Esophagus mucosa (tissue), 1 donor: ENCODE measurements at regions not wholly inside any gene's neighbourhood (a gene's known extent, or its start where the extent isn't known, plus 50 kb on each side); places are given as distances from the start of the nearest gene placed in this dataset.

Experiments used
- ATAC-seq: fragments of 200-7000 bp; cut with Tn5 transposase; one replicate; pipeline ENCODE4 v1.9.1; 2020
- donor health status: DM: yes; HTN: yes; CAD: no.

DNA sequence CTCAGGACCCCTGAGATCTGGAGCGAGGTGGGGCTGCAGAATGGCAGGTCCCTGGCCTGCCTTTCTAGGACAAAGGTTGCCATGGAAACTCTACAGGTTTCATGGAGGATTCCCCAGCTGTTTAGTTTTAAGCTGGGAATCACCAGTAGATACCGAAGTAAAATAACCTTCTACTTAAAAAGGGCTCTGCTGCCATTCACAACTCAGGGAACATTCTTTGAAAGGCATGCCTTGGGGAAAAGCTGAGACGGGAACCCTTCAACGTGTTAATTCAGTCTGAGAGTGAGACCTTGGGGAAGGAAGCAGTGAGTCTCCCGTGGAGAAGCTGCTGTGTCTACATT, 493.3 kb downstream of the BRD1 start:
- no peak for ATAC-seq

DNA sequence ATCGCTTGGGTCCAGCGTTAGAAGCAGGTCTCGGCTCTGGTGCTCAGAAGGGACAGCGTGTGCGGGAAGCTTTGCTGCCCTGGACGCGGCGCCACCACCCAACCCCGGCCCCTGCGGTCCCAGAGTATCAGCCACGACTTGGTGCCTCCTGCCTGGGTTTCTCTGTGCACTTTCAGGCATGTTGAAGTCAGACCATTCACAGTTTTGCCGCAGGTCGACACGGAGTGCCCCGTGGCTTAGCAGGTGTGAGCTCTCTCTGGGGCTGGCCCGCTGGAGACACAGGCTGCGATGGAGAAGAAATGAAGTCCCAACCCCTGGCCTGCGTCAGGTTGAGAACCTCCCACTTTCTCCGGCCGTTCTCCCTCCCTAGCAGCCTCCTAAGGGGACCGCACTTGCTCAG, 494.5 kb downstream of the BRD1 start:
- no peak for ATAC-seq

DNA sequence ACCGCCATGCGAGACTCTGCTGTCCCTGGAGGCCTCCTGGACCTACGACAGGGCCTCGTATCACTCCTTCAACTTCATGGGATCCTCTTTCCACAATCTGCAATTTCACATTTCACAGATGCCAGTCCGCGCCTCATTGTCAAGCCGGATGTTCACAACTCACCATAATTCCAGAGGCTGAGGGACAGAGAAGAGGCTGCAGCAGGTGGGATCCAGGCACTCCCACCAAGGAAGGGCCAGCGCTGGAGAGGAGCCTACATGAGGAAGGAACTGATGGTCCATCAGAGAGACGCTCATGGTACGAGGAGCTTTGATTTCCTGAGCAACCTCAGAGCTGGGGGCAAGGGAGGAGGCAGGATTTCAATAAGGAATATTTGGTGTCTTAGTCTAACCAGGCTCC, 495.0 kb downstream of the BRD1 start:
- no peak for ATAC-seq

DNA sequence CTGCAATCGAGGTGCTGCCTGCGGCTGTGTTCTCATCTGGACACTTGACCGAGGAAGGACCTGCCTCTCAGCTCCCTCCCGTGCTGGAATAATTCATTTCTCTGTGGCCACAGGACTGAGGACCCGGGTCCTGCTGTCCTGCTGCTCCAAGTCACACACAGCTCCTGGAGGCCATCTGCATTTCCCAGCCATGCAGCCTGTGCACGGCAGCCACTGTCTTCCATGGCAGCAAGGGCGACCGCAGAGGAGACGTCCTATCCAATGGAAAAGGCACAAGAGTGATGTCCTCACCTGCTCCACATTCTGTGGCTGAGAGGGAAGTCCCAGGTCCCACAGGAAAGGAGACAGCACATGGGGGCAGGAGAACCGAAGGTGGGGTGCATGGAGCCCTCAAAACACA, 495.8 kb downstream of the BRD1 start:
- ATAC-seq: no peak

DNA sequence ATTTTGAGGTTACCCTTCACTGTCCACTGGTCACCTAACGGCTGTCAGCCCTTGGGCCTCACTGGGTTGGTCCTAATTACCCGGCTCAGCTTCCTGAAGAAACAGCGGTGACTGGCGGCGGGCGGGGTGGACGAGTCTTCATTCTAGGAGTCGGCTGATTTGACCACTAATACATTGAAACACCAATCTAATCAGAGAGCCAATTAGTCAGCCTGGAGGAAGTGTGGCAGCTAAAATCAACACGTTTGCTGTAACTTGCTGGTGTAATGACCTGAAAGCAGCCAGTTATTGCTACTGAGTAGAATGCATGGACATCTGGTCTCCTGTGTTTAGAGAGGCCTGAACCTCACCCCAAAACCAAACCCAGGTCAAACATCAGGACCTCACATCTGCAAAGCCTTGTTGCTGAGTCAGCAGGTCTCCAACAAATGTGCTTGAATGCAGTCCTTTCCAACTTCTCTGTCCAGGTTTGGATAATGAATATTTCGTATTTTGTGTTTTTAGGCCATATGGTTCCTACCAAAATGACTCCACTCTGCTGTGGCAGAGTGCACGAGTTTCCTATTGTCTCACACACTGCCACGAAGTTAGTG, 496.4 kb downstream of the BRD1 start:
- ATAC-seq: no peak

DNA sequence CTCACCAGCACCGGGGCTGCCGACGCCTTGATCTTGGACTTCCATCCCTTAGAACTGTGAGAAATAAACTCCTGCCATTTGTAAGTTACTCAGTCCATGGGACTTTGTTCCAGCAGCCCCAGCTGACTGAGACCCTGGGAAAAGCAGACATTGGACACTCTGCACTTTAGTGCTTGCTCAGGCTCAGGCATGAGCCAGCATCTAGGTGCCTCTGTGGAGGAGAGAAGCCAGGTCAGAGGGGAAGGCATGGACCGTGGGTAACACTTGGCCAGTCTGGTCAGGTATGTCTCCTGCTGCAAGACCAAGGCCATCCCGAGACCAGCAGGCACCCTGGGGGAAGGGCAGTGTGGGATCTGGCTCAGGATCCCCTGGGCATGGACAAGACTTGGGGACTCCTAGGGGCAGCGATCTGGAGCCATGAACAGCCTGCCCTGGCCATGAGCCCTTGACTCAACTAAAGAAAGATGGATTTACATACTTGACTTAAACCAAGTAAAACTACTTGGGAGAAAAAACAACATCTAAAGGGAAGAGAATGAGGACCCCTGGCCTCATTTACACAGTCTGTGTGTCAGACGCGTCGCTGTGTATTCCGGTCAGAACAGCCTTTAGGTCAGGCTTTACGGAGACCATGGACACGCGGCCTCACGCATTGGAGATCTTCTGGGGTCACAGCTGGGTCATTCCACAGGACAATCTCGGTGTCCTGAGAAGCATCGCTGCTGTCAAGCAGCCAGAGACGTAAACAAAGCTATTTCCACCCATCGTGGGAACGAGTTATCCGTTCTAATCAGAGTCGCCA, 497.1 kb downstream of the BRD1 start:
- no peak for ATAC-seq

DNA sequence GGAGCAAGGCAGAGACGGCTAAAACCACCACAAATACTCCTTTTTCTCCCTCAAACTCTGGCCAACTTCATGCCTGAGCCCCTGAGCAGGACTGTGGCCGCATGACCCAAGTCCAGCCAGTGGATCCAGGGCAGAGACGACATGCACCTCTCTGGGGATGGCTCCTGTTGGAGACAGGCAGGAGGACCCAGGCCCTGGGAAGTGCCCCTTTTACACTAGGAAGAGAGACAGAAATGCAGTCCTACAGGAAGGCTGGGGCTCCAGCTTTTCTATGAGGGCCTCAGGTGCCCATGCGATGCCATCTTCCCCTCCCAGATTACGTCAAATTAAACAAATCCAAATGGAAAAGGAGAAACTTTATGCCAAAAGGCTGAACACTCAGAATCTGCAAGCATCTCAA, 498.0 kb downstream of the BRD1 start:
- no peak for ATAC-seq

DNA sequence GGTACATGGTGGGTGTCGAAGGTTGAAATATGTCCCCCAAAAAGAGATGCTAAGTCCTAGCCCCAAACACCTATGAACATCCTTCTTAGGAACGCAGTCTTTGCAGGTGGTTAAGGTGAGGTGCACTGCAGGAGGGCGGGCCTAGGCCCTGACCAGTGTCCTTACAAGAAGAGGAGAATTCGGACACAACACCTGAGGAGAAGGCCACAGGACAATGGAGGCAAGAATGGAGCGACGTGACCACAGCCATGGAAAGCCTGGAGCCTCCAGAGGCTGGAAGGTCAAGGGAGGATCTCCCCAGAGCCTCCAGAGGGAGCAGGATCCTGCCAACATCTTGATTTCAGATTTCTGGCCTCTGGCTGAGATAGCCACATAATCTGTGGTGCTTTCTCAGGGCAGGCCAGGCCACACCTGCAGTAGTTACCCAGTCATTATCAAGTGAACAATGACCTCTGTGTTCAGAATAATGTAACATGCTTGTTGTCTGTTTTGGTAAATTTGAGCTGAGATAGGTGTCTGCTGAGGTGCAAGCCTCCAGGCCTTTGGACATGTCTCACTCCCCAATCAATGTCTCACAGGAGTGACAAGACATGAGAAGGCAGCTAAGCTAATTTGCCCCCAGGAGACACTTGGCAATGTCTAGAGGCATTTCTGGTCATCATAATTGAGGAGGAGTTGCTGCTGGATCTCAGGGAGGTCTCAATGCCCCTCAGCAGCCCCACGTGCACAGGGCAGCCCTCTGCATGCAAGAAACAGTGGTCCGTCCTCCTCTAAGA, 498.9 kb downstream of the BRD1 start:
- ATAC-seq: no peak

DNA sequence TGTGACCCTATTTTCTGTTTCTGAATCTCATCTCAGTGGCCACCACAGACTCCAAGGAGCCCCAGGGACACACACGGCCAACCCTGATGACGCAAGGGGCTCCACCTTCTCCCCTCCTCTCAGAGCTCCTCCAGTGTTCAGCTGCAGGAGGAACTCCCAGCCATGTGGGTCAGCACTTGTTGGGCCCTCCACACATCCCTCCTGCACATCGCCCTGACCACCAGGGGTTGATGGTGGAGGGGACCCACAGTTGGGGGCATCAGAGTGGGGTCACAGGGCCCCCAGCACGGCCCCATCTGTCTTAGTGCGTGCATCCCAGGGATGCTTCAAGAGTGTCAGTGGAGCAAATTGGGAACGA, 499.6 kb downstream of the BRD1 start:
- ATAC-seq: no peak

DNA sequence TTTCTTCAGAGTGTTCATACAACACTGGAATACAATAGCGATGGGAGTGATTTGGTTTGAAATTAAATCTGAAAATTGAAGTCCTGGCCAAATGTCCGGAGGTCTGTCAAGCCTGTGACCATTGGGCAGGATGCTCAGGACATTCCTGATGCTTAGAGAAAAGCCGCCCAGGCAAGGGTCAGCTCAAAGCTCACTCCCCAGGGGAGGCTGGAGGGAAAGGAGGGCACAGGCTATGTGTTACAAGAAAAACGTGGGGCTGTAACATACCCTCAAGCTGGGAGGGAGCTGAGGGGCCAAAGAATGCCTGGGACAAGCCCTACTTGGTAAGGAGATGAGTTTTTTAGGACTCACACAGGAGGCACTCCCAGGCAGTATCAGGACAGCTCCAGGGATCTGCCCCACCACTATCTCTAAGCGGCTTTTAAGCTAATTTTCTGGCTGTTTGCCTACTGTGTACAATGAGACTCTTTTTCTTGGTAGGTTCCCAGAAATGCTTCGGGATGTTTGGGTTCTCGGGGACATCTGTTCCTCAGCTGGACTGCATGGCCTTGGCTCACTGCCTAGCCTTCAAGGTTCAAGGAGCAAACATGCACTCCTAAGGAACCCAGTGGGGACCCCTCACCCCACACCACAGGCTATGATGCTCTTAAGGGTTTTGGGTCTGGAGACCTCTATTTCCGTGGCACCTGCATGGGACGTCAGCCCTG, 500.1 kb downstream of the BRD1 start:
- no peak for ATAC-seq

DNA sequence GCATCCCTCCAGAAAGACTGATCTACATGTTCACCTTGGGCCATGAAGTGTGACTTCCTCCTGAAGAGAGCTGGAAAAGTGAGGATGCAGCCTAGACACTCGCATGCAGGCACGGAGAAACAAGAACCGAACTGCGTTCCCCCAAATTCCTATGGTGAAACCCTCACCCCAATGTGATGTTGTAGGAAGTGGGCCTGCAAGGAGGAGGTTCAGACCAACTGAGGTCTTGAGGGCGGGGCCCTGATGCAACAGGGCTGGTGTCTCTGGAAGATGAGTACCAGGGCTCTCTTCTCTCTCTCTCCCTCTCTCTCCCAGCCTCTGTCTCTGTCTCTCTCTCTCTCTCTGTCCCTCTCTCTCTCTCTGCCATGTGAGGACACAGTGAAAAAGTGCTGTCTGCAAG, 501.1 kb downstream of the BRD1 start:
- no peak for ATAC-seq

DNA sequence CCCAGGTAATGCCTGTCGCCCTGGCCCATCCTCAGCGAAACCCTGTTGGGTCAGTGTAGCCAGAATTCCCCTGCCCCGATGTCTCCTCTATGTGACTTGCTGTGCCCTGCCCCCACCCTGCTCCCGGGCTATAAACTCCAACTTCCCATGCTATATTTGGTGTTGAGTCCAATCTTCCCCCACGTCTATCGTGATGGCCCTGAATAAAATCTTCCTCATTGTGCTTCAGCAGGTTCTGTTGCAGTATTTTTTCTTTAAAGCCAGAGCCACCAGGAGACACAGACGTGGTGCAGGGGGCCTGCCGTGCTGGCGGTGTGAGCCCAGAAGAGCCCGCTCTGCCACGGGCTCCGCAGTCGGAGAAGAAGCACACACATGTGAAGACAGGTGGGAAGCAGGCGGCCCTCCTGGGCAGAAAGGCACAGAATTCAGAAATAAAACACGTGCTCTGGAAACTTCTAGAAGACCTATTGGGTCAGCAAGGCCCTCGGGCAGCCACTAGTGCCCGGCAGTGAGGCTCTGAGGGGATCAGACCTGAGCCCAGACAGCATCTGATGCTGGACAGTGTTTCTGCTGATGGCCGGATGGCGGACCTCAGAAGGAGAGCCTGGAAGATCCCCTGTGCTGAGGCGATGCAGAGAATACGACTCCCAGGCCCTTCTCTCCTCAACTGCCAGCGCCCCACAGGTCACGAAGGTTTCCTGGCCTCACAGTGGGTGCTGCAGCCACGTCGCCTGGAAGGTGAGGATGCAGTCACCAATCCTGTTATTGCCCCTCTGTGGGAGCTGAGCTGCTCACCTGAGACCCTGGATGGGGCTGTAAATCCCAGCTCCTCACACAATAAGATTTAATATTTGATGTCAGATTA, 501.9 kb downstream of the BRD1 start:
- no peak for ATAC-seq

DNA sequence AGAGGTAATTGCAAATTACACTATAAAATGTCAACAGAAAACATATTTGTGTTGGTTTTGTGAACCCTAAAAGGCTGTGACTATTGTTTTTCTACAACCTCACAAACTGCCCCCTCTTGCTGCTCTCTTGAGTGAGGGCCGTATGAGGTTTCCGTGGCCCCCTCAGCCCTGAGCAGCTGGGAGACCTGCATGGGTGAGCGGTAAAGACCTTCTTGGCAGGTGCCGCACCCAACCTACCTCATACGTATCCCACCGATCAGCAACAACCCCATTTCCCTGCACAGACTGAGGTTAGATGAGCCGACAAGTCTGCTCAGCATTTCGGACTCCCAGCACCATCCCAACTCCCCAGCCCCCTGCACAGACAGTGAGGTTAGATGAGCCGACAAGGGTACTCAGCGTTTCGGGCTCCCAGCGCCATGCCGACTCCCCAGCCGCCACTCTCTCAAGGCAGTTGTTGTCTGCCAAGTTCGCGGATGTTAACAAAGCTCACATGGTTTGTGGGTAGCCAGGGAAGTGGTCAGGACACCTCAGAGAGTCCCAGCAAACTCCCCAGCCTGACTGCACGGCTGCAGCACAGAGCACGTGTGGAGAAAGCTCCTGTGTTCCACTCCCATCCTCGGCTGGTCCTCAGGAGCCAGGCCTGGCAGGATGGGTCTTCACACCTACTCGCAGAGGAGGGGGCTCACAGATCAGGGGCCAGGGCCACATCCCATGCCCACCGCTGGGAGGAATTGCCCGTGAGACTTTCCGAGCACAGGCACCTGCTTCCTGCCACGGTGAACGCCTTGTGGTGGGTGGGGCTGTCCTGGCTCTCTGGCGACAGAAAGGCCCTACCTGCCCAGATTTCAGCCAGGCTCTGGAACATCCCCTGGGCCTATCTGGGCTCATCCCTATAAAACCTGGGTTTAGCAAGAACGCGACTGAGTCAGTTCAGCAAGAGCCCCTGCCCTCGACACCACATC, 502.9 kb downstream of the BRD1 start:
- ATAC-seq: no peak

DNA sequence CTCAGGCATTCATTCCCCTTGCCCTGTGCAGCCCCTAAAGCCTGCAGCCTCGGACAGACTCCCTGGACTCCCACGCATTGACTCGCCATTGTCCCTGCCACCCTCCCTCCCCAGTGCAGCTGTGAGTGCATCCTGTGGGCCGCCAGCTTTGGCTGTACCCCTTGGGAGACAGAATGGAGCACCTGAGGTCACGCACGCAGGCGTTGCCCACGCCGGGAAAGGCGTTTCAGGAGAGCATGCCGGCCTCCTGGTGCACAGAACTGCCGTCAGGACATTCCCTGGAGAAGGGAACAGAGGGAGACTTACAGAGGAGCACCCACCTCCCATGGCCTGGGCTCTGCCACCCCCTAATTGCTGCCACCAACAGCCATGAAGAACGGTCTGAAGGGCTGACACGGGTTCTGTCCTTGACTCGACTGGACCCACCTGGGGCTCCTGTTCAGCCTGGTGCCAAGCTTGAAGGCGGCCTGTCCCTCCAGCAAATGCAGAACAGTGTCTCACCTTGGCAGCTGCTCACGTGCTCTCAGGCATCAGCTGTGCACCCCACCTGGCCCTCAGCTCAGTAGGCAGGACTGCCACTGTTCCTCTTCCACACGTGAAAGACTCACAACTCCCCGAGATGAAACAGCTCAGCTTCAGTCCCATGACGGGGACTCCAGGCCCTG, 503.8 kb downstream of the BRD1 start:
- ATAC-seq: no peak

DNA sequence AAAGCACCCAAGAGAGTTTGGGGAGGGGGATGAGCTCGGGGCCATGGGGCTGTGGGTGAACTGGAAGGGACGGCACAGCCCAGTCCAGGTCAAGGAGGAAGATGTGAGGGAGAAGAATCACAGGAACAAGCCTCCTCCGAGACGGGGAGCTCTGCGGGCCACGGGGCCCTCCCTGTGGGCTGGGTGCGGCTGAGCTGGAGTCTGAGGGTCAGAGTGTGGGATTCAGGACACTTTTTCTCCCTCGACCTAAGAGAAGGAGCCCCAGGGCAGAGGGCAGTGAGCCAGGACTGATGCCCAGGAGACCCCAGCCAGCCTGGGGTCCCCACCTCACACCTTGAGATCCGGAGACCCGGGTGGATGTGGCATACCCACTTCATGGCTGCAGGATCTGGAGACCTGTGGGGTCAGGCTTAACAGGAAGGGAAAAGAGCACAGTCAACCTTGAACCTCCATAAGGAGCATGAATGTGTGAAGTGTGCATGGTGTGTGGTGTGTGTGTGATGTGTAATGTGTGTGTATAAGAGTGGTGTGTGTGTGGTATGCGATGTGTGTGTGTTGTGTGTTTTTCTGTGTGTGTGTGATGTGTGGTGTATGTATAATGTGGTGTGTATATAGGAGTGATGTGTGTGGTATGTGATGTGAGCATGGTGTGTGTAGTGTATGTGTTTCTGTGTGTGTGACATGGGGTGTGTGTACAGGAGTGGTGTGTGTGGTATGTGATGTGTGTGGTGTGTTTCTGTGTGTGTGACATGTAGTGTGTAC, 504.6 kb downstream of the BRD1 start:
- ATAC-seq: no peak

DNA sequence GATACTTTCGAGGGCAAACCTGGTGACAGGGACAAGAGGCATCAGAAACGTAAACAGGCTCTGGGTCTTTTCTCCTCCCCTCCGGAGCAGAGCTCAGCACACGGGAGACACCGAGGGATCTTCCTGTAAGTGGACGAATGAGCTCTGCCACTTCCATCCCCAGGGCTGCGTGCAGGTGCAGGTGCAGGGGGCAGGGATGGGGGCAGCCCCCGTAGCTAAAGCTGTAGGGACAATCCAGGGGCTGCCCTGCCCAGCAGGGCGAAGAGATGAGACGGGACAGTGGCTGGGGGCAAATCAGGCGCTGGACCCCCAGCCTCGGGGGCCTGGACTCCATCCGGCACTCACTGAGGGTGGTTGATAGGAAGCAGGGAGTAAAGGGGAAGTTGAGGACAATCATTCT, 505.4 kb downstream of the BRD1 start:
- ATAC-seq: no peak

DNA sequence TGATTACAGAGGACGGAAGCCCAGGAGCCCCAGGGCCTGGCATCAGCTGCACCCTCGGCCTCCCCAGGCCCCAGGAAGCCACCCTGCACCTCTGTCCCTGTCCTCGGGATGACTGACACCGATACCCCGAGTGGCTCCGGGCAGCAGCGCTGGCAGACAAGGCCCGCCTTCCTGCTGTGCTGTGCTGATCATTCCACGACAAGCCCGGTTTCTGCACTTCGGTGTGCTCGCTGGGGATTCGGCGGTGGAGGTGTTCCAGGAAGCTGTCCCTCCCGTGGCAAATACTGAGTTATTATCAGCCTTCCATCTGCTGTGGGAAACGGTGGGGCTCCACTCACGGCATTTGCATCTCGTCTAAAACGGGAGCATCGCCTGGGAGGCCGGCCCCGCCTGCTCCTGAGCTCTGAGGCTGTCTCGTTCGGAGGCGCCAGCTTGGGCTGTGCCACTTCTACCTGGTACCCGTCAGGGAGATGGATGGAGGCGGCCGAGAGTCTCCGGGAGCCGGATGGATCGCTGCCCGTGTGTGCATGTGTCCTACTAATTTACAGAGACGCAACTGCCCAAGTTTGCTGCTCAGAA, 506.1 kb downstream of the BRD1 start:
- ATAC-seq: no peak

DNA sequence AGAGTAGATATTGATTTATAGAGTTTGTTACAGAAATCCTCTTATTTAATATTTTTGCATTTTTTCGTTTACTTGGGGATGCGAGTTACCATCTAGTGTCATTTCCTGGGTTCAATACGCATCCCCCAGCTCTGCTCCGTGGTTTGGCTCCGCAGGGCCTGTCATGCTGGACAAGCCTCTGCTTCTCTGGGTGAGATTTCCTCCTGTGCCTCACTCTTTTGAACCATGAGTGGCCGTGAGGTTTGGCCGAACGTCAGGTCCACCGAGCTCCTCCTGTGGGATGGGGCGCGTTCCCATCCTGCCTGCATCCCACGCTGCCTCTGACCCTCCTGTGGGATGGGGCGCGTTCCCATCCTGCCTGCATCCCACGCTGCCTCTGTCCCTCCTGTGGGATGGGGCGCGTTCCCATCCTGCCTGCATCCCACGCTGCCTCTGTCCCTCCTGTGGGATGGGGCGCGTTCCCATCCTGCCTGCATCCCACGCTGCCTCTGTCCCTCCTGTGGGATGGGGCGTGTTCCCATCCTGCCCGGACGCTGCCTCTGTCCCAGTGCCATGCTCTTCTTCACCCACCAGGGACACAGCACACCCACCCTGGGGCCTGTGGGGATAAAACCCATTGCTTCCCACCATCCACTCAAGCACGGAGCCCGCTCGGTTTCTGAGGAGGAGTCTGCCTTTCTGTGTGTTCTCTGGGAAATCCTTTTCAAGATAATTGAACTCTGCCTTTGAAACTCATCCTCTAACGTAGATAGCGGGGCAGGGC, 506.8 kb downstream of the BRD1 start:
- no peak for ATAC-seq

DNA sequence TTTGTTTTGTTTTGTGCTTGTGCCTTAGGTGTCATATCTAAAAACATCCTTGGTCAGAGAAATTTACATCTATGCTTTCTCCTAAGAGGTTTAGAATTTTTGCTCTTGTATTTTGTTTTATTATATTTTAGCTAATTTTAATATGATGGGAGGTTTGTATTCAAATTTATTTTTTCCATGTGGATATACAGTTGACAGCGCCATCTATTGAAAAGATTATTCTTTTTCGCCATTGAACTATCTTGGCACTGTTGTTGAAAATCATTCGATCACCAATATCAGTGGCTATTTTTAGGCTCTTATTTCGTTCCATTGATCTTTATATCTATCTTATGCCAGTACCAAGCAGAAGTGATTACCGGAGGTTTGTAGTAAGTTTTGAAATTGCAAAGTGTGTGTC, 510.3 kb downstream of the BRD1 start:
- no peak for ATAC-seq
